Smooth muscle cell (in vitro differentiated cells): ENCODE measurements at regions not wholly inside any gene's neighbourhood (a gene's known extent, or its start where the extent isn't known, plus 50 kb on each side); places are given as distances from the start of the nearest gene placed in this dataset.

Experiments used
- DNase-seq: peaks from one replicate; lab custom pipeline; 2025; ENCODE audit not compliant: unreplicated experiment; lab: John Stamatoyannopoulos, UW
- H2AFZ ChIP-seq: fragments of 200-600 bp; sonication (generic); 2 replicates; pipeline ENCODE4 v1.6.0; 2016; ENCODE audit warnings: antibody characterized with exemption, low read depth, mild to moderate bottlenecking
- H3F3A ChIP-seq: fragments of 200-600 bp; sonication (generic); 2 replicates; pipeline ENCODE4 v1.6.0; 2017; ENCODE audit warnings: antibody characterized with exemption, low read depth
- H3K27ac ChIP-seq: fragments of 200-600 bp; sonication (generic); 2 replicates; pipeline ENCODE4 v1.5.1; 2016; ENCODE audit warnings: low read depth, mild to moderate bottlenecking
- H3K27me3 ChIP-seq: fragments of 200-600 bp; sonication (generic); 2 replicates; pipeline ENCODE4 v1.6.1; 2016; ENCODE audit warnings: low read depth, mild to moderate bottlenecking
- H3K36me3 ChIP-seq: fragments of 200-600 bp; sonication (generic); 2 replicates; pipeline ENCODE4 v1.5.1; 2016; ENCODE audit warnings: low read depth
- H3K4me1 ChIP-seq: fragments of 200-600 bp; sonication (generic); 2 replicates; pipeline ENCODE4 v1.5.1; 2016; ENCODE audit warnings: low read depth
- H3K4me2 ChIP-seq: fragments of 200-600 bp; sonication (generic); 2 replicates; pipeline ENCODE4 v1.6.0; 2016; ENCODE audit warnings: mild to moderate bottlenecking
- H3K4me3 ChIP-seq: fragments of 200-600 bp; sonication (generic); 2 replicates; pipeline ENCODE4 v1.5.1; 2016; ENCODE audit warnings: mild to moderate bottlenecking
- H3K79me2 ChIP-seq: fragments of 200-600 bp; sonication (generic); 2 replicates; pipeline ENCODE4 v1.6.0; 2016; ENCODE audit warnings: low read depth, mild to moderate bottlenecking
- H3K9ac ChIP-seq: fragments of 200-600 bp; sonication (generic); 2 replicates; pipeline ENCODE4 v1.6.0; 2016; ENCODE audit warnings: low read depth
- H3K9me3 ChIP-seq: fragments of 200-600 bp; sonication (generic); replicated peaks from 2 replicates; pipeline ENCODE4 v1.5.1; 2016; ENCODE audit warnings: low read depth
- H4K20me1 ChIP-seq: fragments of 200-600 bp; sonication (generic); 2 replicates; pipeline ENCODE4 v1.6.0; 2016; ENCODE audit warnings: low read depth
- CTCF ChIP-seq: fragments of 200-600 bp; sonication (generic); IDR thresholded peaks from 2 replicates; pipeline ENCODE4 v1.5.1; 2017; ENCODE audit warnings: borderline replicate concordance, mild to moderate bottlenecking, antibody characterized with exemption; ENCODE audit not compliant: insufficient read depth, poor library complexity, severe bottlenecking
- whole genome bisulfite sequencing: methylation state at CpG from one replicate; pipeline ENCODE4 v1.1.7; 2016; ENCODE audit warnings: low lambda C conversion rate; 5-methylcytosine and 5-hydroxymethylcytosine counted together

- Histone ChIP-seq H3F3A (peaks cover 9% of the 10 kb centered on the region), H3K36me3 (no peaks in the 10 kb centered on the region), H2AFZ (no peak overlapping the region), H4K20me1 (no peaks in the 10 kb centered on the region), H3K79me2 (no peaks in the 10 kb centered on the region), H3K4me3 (no peak overlapping the region), H3K4me1 (peaks cover 17% of the 10 kb centered on the region), H3K27me3 (no peaks in the 10 kb centered on the region), H3K9me3 (no peaks in the 10 kb centered on the region), H3K9ac (no peak overlapping the region), H3K27ac (no peak overlapping the region), H3K4me2 (no peak overlapping the region)
- 41% methylated on average over 6 of the region's 6 CpGs for WGBS
- TF ChIP-seq CTCF: peak; percentile 17
- DNase-seq: no peak
Observed at GRCh38 chr5:174523311-174524071, 200.9 kb upstream of the MSX2 start.

- 62% methylated on average over 4 of the region's 4 CpGs for WGBS
- Histone ChIP-seq H4K20me1 (no peaks in the 10 kb centered on the region), H3F3A (peaks cover 9% of the 10 kb centered on the region), H3K4me3 (no peak overlapping the region), H3K36me3 (no peaks in the 10 kb centered on the region), H3K79me2 (no peaks in the 10 kb centered on the region), H3K4me2 (no peak overlapping the region), H3K9ac (no peak overlapping the region), H2AFZ (no peak overlapping the region), H3K27me3 (no peaks in the 10 kb centered on the region), H3K9me3 (no peaks in the 10 kb centered on the region), H3K4me1 (peaks cover 17% of the 10 kb centered on the region), H3K27ac (no peak overlapping the region)
- TF ChIP-seq CTCF: no peak
- DNase-seq: no peak
Observed at GRCh38 chr5:174524351-174524750, 200.0 kb upstream of the MSX2 start.

- Histone ChIP-seq H3K27ac (no peak overlapping the region), H3F3A (peaks cover 9% of the 10 kb centered on the region), H3K4me1 (no peaks in the 10 kb centered on the region), H3K9me3 (no peaks in the 10 kb centered on the region), H3K9ac (no peak overlapping the region), H3K4me3 (no peak overlapping the region), H3K4me2 (no peak overlapping the region), H3K27me3 (no peaks in the 10 kb centered on the region), H3K79me2 (no peaks in the 10 kb centered on the region), H3K36me3 (no peaks in the 10 kb centered on the region), H2AFZ (peak overlapping the region; percentile 37), H4K20me1 (no peaks in the 10 kb centered on the region)
- 71% methylated on average over 4 of the region's 4 CpGs for WGBS
- no peak for DNase-seq
- no peak for TF ChIP-seq CTCF
Observed at GRCh38 chr5:174526177-174526576, 198.2 kb upstream of the MSX2 start.
